K562 (cell line): ENCODE measurements at regions not wholly inside any gene's neighbourhood (a gene's known extent, or its start where the extent isn't known, plus 50 kb on each side); places are given as distances from the start of the nearest gene placed in this dataset.

Source experiments
- BRD4 ChIP-seq: fragments of 200-600 bp; sonication (generic); IDR thresholded peaks from 2 replicates; pipeline ENCODE4 v1.6.1; 2017; ENCODE audit warnings: inconsistent platforms
- CHD7 ChIP-seq: fragments of 200-600 bp; sonication (generic); IDR thresholded peaks from one replicate; pipeline ENCODE4 v1.6.1; 2012; ENCODE audit warnings: mild to moderate bottlenecking, low read depth, low read length, inconsistent platforms
- ESRRA ChIP-seq: fragments of 450-650 bp; IDR thresholded peaks from 2 replicates; pipeline ENCODE4 v1.6.1; 2014; ENCODE audit warnings: low read depth, mild to moderate bottlenecking, moderate library complexity, borderline replicate concordance
- HDAC6 ChIP-seq: IDR thresholded peaks from 2 replicates; pipeline ENCODE4 v1.6.1; 2012; ENCODE audit warnings: low read depth, mild to moderate bottlenecking, control low read depth, inconsistent platforms, low read length, moderate library complexity
- MAFG ChIP-seq: fragments of 450-650 bp; conservative IDR thresholded peaks from 2 replicates; pipeline ENCODE4 v1.6.1; 2016; ENCODE audit warnings: missing genetic modification characterization, missing compliant biosample characterization
- MAZ ChIP-seq, 2 experiments: fragments of 450-650 bp in 1 of 2; sonication (generic) in 1 of 2; formaldehyde crosslinking; IDR thresholded peaks in 1 of 2; conservative IDR thresholded peaks in 1 of 2; 2 replicates each; pipeline versions ENCODE4 v1.4.0 to v1.5.0; 2020; ENCODE audit warnings: mild to moderate bottlenecking in 1 of 2, missing genetic modification reagents in 1 of 2
- MEIS2 ChIP-seq: fragments of 450-650 bp; IDR thresholded peaks from 2 replicates; pipeline ENCODE4 v1.6.1; 2014; ENCODE audit warnings: mild to moderate bottlenecking; ENCODE audit not compliant: partially characterized antibody
- POLR2H ChIP-seq: IDR thresholded peaks from 2 replicates; pipeline ENCODE4 v1.6.1; 2016; ENCODE audit warnings: missing genetic modification characterization, low read depth, mild to moderate bottlenecking, control low read depth, missing compliant biosample characterization, moderate library complexity
- RBM39 ChIP-seq: fragments of 200-400 bp; formaldehyde crosslinking; optimal IDR thresholded peaks from 2 replicates; pipeline ENCODE3; 2018; ENCODE audit warnings: low read depth, low read length
- WHSC1 ChIP-seq: IDR thresholded peaks from one replicate; pipeline ENCODE4 v1.6.1; 2012; ENCODE audit warnings: low read length, control low read depth, inconsistent platforms
- ZFPM2 ChIP-seq: fragments of 250-450 bp; sonication (Bioruptor Pico); IDR thresholded peaks from 2 replicates; pipeline ENCODE4 v1.5.1; 2022; ENCODE audit warnings: mild to moderate bottlenecking
- ZNF384 ChIP-seq: IDR thresholded peaks from 2 replicates; pipeline ENCODE4 v1.6.1; 2012; ENCODE audit warnings: low read depth, low read length, improper control_type of control experiment
- TF ChIP-seq, protein P1 (sequence below): fragments of 450-650 bp; formaldehyde crosslinking; IDR thresholded peaks from 2 replicates; pipeline ENCODE4 v1.4.0; 2020; ENCODE audit warnings: mild to moderate bottlenecking, mixed read lengths

DNA sequence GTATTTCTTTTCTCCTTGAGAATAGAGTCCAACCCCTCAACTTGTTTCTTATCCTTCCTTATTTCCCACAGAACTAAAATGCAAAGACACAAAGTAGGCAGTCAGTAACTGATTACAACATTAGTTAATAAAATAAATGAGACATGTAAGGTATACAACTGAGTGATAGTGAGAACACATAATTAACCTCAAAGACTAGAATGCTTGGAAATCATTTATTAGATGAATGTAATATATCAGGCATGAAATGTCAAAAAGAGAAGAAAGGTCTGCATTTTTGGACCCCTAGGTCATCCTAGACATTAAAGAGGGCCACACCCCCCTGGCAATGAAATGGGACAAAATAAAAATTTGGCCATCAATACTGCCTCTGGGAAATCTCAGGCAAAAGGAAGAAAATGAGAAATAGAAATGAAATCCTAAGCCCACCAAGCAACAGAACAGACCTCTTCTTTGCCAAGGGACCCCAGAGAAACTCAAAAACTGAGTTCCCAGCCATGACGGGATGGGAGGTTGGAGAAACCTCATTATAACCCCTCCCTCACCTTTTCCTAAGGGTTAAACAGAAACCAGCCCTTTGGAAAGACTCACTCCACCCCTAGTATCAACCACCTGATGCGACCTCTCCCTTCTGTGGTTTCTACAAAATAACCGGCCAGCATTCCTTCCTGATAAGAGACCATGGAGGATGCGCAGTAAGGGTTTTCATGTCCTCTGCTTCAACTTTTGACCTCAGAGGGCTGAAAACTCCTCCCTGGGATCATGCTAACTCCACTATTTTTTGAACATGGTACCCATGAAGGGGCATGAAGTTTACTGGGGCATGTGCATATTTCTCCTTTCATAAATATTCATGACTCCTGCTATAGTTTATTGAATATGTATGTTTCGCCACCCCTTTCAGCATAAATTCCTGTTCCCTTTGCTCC lies 90.0 kb upstream of the EXOC1L start (continued):
- TF ChIP-seq CHD7 (no peak), MAFG (tag) (no peak), BRD4 (no peak; the same call in 1 of the 2 replicates), WHSC1 (no peak), MEIS2 (no peak), MAZ (CRISPR knock-in tag; conservative IDR thresholded peaks at IDR 0.05 in 1 of 2, IDR thresholded peaks at IDR 0.05 in 1 of 2) (peak; percentile 32 to 79; a peak in 3 of 4 replicates), HDAC6 (no peak), POLR2H (peak; percentile 66), ZNF384 (no peak), ZFPM2 (no peak), RBM39 (no peak), ESRRA (peak; percentile 99)
- TF ChIP-seq, protein P1, sequence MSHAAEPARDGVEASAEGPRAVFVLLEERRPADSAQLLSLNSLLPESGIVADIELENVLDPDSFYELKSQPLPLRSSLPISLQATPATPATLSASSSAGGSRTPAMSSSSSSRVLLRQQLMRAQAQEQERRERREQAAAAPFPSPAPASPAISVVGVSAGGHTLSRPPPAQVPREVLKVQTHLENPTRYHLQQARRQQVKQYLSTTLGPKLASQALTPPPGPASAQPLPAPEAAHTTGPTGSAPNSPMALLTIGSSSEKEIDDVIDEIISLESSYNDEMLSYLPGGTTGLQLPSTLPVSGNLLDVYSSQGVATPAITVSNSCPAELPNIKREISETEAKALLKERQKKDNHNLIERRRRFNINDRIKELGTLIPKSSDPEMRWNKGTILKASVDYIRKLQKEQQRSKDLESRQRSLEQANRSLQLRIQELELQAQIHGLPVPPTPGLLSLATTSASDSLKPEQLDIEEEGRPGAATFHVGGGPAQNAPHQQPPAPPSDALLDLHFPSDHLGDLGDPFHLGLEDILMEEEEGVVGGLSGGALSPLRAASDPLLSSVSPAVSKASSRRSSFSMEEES (CRISPR knock-in tag): no peak
